ENCODE measurements at regions not wholly inside any gene's neighbourhood (a gene's known extent, or its start where the extent isn't known, plus 50 kb on each side); places are given as distances from the start of the nearest gene placed in this dataset.

DNA sequence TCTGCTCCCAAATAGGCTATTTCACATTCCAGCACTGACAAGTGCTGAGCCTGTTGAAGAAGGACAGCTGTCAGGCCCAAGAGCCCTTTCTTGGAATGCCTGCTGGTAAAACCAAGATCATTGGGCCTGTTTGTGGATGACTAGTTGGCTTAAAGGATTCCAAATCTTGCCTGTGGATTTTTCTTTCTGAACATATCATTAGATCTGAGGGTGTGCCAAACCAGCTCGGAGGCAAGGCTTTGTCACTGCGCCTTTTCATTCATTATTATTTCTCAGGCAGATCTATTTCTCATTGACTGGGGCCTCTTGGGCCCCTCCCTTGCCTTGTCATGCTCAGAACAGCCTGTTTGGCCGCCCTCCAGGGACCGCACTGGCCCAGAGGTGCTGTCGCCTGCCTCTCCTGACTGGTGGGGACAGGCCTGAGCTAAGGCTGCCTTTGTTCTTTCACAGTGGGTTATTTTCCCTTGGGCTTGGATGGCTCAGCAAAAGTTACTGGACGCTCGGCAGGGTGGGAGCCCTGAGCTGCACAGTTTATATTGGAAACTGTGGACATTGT lies 222.7 kb upstream of the SESN3 start:
- ATAC-seq = no peak
- TF ChIP-seq ZC3H10 (CRISPR knock-in tag; IDR thresholded peaks at IDR 0.05) = no peak
- no peak for TF ChIP-seq ZFP3 (CRISPR knock-in tag; IDR thresholded peaks at IDR 0.05)
- no peak for TF ChIP-seq GLIS3 (CRISPR knock-in tag; IDR thresholded peaks at IDR 0.05)
- TF ChIP-seq ARNTL (CRISPR knock-in tag; IDR thresholded peaks at IDR 0.05; ENCODE audit: borderline replicate concordance, low read depth) = no peak
- TF ChIP-seq, protein P1, sequence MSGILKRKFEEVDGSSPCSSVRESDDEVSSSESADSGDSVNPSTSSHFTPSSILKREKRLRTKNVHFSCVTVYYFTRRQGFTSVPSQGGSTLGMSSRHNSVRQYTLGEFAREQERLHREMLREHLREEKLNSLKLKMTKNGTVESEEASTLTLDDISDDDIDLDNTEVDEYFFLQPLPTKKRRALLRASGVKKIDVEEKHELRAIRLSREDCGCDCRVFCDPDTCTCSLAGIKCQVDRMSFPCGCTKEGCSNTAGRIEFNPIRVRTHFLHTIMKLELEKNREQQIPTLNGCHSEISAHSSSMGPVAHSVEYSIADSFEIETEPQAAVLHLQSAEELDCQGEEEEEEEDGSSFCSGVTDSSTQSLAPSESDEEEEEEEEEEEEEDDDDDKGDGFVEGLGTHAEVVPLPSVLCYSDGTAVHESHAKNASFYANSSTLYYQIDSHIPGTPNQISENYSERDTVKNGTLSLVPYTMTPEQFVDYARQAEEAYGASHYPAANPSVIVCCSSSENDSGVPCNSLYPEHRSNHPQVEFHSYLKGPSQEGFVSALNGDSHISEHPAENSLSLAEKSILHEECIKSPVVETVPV (CRISPR knock-in tag; IDR thresholded peaks at IDR 0.05) = no peak
- no peak for TF ChIP-seq ZNF70 (CRISPR knock-in tag; IDR thresholded peaks at IDR 0.05)
- TF ChIP-seq, protein P2, sequence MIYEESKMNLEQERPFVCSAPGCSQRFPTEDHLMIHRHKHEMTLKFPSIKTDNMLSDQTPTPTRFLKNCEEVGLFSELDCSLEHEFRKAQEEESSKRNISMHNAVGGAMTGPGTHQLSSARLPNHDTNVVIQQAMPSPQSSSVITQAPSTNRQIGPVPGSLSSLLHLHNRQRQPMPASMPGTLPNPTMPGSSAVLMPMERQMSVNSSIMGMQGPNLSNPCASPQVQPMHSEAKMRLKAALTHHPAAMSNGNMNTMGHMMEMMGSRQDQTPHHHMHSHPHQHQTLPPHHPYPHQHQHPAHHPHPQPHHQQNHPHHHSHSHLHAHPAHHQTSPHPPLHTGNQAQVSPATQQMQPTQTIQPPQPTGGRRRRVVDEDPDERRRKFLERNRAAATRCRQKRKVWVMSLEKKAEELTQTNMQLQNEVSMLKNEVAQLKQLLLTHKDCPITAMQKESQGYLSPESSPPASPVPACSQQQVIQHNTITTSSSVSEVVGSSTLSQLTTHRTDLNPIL (CRISPR knock-in tag; IDR thresholded peaks at IDR 0.05; ENCODE audit: low read depth) = no peak
- TF ChIP-seq OSR1 (CRISPR knock-in tag; IDR thresholded peaks at IDR 0.05) = no peak
- TF ChIP-seq, protein P3, sequence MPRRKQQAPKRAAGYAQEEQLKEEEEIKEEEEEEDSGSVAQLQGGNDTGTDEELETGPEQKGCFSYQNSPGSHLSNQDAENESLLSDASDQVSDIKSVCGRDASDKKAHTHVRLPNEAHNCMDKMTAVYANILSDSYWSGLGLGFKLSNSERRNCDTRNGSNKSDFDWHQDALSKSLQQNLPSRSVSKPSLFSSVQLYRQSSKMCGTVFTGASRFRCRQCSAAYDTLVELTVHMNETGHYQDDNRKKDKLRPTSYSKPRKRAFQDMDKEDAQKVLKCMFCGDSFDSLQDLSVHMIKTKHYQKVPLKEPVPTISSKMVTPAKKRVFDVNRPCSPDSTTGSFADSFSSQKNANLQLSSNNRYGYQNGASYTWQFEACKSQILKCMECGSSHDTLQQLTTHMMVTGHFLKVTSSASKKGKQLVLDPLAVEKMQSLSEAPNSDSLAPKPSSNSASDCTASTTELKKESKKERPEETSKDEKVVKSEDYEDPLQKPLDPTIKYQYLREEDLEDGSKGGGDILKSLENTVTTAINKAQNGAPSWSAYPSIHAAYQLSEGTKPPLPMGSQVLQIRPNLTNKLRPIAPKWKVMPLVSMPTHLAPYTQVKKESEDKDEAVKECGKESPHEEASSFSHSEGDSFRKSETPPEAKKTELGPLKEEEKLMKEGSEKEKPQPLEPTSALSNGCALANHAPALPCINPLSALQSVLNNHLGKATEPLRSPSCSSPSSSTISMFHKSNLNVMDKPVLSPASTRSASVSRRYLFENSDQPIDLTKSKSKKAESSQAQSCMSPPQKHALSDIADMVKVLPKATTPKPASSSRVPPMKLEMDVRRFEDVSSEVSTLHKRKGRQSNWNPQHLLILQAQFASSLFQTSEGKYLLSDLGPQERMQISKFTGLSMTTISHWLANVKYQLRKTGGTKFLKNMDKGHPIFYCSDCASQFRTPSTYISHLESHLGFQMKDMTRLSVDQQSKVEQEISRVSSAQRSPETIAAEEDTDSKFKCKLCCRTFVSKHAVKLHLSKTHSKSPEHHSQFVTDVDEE (CRISPR knock-in tag; IDR thresholded peaks at IDR 0.05) = no peak
- TF ChIP-seq BACH2 (CRISPR knock-in tag; IDR thresholded peaks at IDR 0.05; ENCODE audit: borderline replicate concordance) = no peak
- TF ChIP-seq SNAI2 (CRISPR knock-in tag; IDR thresholded peaks at IDR 0.05) = no peak
- no peak for TF ChIP-seq PPARA (CRISPR knock-in tag; IDR thresholded peaks at IDR 0.05; ENCODE audit: borderline replicate concordance)
- no peak for TF ChIP-seq CSDC2 (CRISPR knock-in tag; IDR thresholded peaks at IDR 0.05)
- TF ChIP-seq, protein P4, sequence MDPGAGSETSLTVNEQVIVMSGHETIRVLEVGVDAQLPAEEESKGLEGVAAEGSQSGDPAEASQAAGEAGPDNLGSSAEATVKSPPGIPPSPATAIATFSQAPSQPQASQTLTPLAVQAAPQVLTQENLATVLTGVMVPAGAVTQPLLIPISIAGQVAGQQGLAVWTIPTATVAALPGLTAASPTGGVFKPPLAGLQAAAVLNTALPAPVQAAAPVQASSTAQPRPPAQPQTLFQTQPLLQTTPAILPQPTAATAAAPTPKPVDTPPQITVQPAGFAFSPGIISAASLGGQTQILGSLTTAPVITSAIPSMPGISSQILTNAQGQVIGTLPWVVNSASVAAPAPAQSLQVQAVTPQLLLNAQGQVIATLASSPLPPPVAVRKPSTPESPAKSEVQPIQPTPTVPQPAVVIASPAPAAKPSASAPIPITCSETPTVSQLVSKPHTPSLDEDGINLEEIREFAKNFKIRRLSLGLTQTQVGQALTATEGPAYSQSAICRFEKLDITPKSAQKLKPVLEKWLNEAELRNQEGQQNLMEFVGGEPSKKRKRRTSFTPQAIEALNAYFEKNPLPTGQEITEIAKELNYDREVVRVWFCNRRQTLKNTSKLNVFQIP (CRISPR knock-in tag; IDR thresholded peaks at IDR 0.05; ENCODE audit: borderline replicate concordance, low read depth) = no peak
- no peak for TF ChIP-seq ZNF565 (CRISPR knock-in tag; conservative IDR thresholded peaks at IDR 0.05; ENCODE audit: low read depth)
- no peak for TF ChIP-seq ESRRG (CRISPR knock-in tag; IDR thresholded peaks at IDR 0.05)
- no peak for TF ChIP-seq ISL1 (CRISPR knock-in tag; IDR thresholded peaks at IDR 0.05)

DNA sequence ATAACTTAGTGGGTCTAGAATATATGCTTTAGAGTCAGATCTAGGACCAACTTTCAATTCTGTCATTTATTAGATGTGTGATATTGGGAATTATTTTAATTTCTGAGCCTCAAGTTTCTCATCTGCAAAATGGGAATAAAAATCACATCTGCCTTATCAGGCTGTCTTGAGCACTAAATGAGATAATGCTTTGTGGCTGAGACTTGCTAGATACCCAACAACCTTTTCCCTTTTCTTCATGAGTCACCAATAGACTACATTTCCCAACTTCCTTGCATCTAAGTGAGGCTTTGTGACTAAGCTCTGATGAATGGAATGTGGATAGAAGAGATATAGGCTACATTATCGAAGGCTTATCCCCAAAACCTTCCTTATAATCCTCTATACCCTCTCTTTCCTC lies 220.7 kb upstream of the SESN3 start:
- ATAC-seq = no peak
- TF ChIP-seq ZNF70 (CRISPR knock-in tag; IDR thresholded peaks at IDR 0.05) = peak; percentile 50; the same call in 1 of the 2 replicates
- no peak for TF ChIP-seq ESRRG (CRISPR knock-in tag; IDR thresholded peaks at IDR 0.05)

DNA sequence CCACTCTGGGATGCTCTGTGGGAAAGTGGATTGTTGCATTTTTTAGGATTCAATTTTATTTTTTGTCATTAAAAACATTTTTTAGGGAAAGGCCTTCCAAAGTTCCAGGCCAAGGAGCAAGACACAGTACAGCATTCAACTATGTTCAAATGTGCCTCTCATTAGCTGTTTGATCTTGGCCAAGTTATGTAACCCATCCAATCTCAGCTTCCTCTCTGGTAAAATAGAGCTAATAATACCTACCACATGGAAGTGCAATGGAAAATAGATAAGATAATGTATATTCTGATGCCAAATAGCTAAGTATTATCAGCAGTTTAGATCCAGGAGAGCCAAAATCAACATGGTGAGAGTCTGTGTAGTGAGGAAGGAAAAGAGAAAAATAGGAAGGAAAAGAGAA lies 220.3 kb upstream of the SESN3 start:
- ATAC-seq = no peak
- TF ChIP-seq ZNF8 (CRISPR knock-in tag; IDR thresholded peaks at IDR 0.05) = no peak
- TF ChIP-seq, protein P4 (CRISPR knock-in tag; IDR thresholded peaks at IDR 0.05; ENCODE audit: borderline replicate concordance, low read depth) = no peak
- TF ChIP-seq TCF4 (CRISPR knock-in tag; IDR thresholded peaks at IDR 0.05; ENCODE audit: borderline replicate concordance) = no peak
- no peak for TF ChIP-seq RARB (CRISPR knock-in tag; IDR thresholded peaks at IDR 0.05)
- TF ChIP-seq TOX (CRISPR knock-in tag; IDR thresholded peaks at IDR 0.05; ENCODE audit: borderline replicate concordance) = no peak
- TF ChIP-seq ZNF70 (CRISPR knock-in tag; IDR thresholded peaks at IDR 0.05) = no peak

All from SK-N-SH treated with all-trans-retinoic acid at 6 μM for 48 hours (cell line).